ENCODE measurements at regions not wholly inside any gene's neighbourhood (a gene's known extent, or its start where the extent isn't known, plus 50 kb on each side); places are given as distances from the start of the nearest gene placed in this dataset.

GRCh38 chr9:84169240-84169639 is 171.3 kb downstream of the SLC28A3 start:
- no peak for DNase-seq
- intact Hi-C loops (cut with DNase I), result no loop called here

GRCh38 chr9:84170521-84171141 is 169.9 kb downstream of the SLC28A3 start:
- intact Hi-C loops (cut with DNase I), result loop anchor here (5.0 kb wide), 1 partner anchor 233 kb away; no protein-coding TSS in a partner anchor
- peak in 7 of 10 donors; percentile 9 to 87 (median 24) for DNase-seq

- intact Hi-C loops (cut with DNase I), result loop anchor here (5.0 kb wide), 1 partner anchor 237 kb away; no protein-coding TSS in a partner anchor
- no peak for DNase-seq
Observed at GRCh38 chr9:84173961-84174360, 166.6 kb downstream of the SLC28A3 start.

GRCh38 chr9:84174486-84174885 is 166.1 kb downstream of the SLC28A3 start:
- intact Hi-C loops (cut with DNase I), result loop anchor here (5.0 kb wide), 1 partner anchor 237 kb away; no protein-coding TSS in a partner anchor

GRCh38 chr9:84177407-84177806 is 163.2 kb downstream of the SLC28A3 start:
- intact Hi-C loops (cut with DNase I), result no loop called here
- DNase-seq, result no peak

More at GRCh38 chr9:84174486-84174885, 166.1 kb downstream of the SLC28A3 start:
- DNase-seq, result no peak

- intact Hi-C loops (cut with DNase I), result no loop called here
- no peak for DNase-seq
Observed at GRCh38 chr9:84179531-84179930, 161.0 kb downstream of the SLC28A3 start.

GRCh38 chr9:84187090-84187489 is 153.5 kb downstream of the SLC28A3 start:
- intact Hi-C loops (cut with DNase I), result loop anchor here (10.0 kb wide), 1 partner anchor 102 kb away; no protein-coding TSS in a partner anchor
- DNase-seq, result no peak

- no peak for DNase-seq
- intact Hi-C loops (cut with DNase I), result loop anchor here (10.0 kb wide), 1 partner anchor 105 kb away; no protein-coding TSS in a partner anchor
Observed at GRCh38 chr9:84189904-84190303, 150.7 kb downstream of the SLC28A3 start.

- intact Hi-C loops (cut with DNase I), result no loop called here
- DNase-seq, result no peak
Observed at GRCh38 chr9:84190411-84190810, 150.1 kb downstream of the SLC28A3 start.

GRCh38 chr9:84206801-84207370 is 133.7 kb downstream of the SLC28A3 start:
- DNase-seq, result no peak
- intact Hi-C loops (cut with DNase I), result no loop called here

GRCh38 chr9:84207491-84207951 is 133.0 kb downstream of the SLC28A3 start:
- intact Hi-C loops (cut with DNase I), result no loop called here
- peak in 1 of 10 donors; percentile 16 for DNase-seq

GRCh38 chr9:84212246-84212645 is 128.3 kb downstream of the SLC28A3 start:
- intact Hi-C loops (cut with DNase I), result no loop called here

GRCh38 chr9:84212982-84213381 is 127.6 kb downstream of the SLC28A3 start:
- DNase-seq, result no peak
- intact Hi-C loops (cut with DNase I), result no loop called here

More at GRCh38 chr9:84212246-84212645, 128.3 kb downstream of the SLC28A3 start:
- DNase-seq, result no peak

GRCh38 chr9:84216151-84216550 is 124.4 kb downstream of the SLC28A3 start:
- DNase-seq, result no peak
- intact Hi-C loops (cut with DNase I), result no loop called here

GRCh38 chr9:84218322-84218721 is 122.2 kb downstream of the SLC28A3 start:
- peak in 1 of 10 donors; percentile 11 for DNase-seq
- intact Hi-C loops (cut with DNase I), result no loop called here

GRCh38 chr9:84224246-84224645 is 116.3 kb downstream of the SLC28A3 start:
- no peak for DNase-seq
- intact Hi-C loops (cut with DNase I), result no loop called here

Measured in posterior cingulate gyrus (tissue), 11 donors.